Endothelial cell (in vitro differentiated cells): ENCODE measurements at regions not wholly inside any gene's neighbourhood (a gene's known extent, or its start where the extent isn't known, plus 50 kb on each side); places are given as distances from the start of the nearest gene placed in this dataset.
"Not testable (repeated sequence)": the region's sequence is repeated elsewhere in the genome, so short reads cannot be mapped to it uniquely, and the experiment has no call there.

Experiments used
- DNase-seq: peaks from one replicate; pipeline ENCODE4 v3.0.0; 2021; ENCODE audit warnings: low spot score
- H3K27ac Mint-ChIP-seq: one replicate; pipeline ENCODE4 v1.8.0; 2021; ENCODE audit warnings: mixed read lengths, inconsistent platforms; ENCODE audit not compliant: unreplicated experiment
- H3K27me3 Mint-ChIP-seq: one replicate; pipeline ENCODE4 v1.8.0; 2021; ENCODE audit warnings: mild to moderate bottlenecking, moderate library complexity, mixed read lengths, inconsistent platforms; ENCODE audit not compliant: unreplicated experiment
- H3K36me3 Mint-ChIP-seq: one replicate; pipeline ENCODE4 v1.8.0; 2021; ENCODE audit warnings: mild to moderate bottlenecking, low read depth, mixed read lengths, inconsistent platforms; ENCODE audit not compliant: unreplicated experiment
- H3K4me1 Mint-ChIP-seq: one replicate; pipeline ENCODE4 v1.8.0; 2021; ENCODE audit warnings: mild to moderate bottlenecking, mixed read lengths, inconsistent platforms; ENCODE audit not compliant: unreplicated experiment
- H3K4me3 Mint-ChIP-seq: one replicate; pipeline ENCODE4 v1.8.0; 2021; ENCODE audit warnings: mild to moderate bottlenecking, mixed read lengths, inconsistent platforms; ENCODE audit not compliant: unreplicated experiment
- H3K9me3 Mint-ChIP-seq: one replicate; pipeline ENCODE4 v1.8.0; 2021; ENCODE audit warnings: mixed read lengths, inconsistent platforms; ENCODE audit not compliant: unreplicated experiment
- CTCF ChIP-seq: fragments of 200-600 bp; sonication (generic); IDR thresholded peaks from one replicate; pipeline ENCODE4 v1.5.0; 2021; ENCODE audit warnings: antibody characterized with exemption; ENCODE audit not compliant: unreplicated experiment

GRCh38 chr10:83512681-83513080 lies 626.6 kb upstream of the GHITM start:
- Mint-ChIP-seq H3K27ac (no peak overlapping the region), H3K4me3 (no peak overlapping the region), H3K36me3 (no peaks in the 10 kb centered on the region), H3K9me3 (no peaks in the 10 kb centered on the region), H3K4me1 (no peaks in the 10 kb centered on the region), H3K27me3 (no peaks in the 10 kb centered on the region)
- DNase-seq, result no peak
- no peak for TF ChIP-seq CTCF

GRCh38 chr10:83515001-83515400 lies 624.3 kb upstream of the GHITM start:
- Mint-ChIP-seq H3K36me3 (no peaks in the 10 kb centered on the region), H3K9me3 (no peaks in the 10 kb centered on the region), H3K27me3 (no peaks in the 10 kb centered on the region), H3K27ac (no peak overlapping the region), H3K4me1 (peaks cover 5% of the 10 kb centered on the region), H3K4me3 (no peak overlapping the region)
- no peak for TF ChIP-seq CTCF
- DNase-seq, result no peak

GRCh38 chr10:83516788-83517187 lies 622.5 kb upstream of the GHITM start:
- Mint-ChIP-seq H3K36me3 (no peaks in the 10 kb centered on the region), H3K4me3 (no peak overlapping the region), H3K4me1 (peaks cover 5% of the 10 kb centered on the region), H3K27me3 (no peaks in the 10 kb centered on the region), H3K27ac (no peak overlapping the region), H3K9me3 (no peaks in the 10 kb centered on the region)
- TF ChIP-seq CTCF, result no peak
- no peak for DNase-seq

- Mint-ChIP-seq H3K4me3 (no peak overlapping the region), H3K4me1 (peaks cover 5% of the 10 kb centered on the region), H3K27ac (no peak overlapping the region), H3K36me3 (no peaks in the 10 kb centered on the region), H3K27me3 (no peaks in the 10 kb centered on the region), H3K9me3 (no peaks in the 10 kb centered on the region)
- DNase-seq, result no peak
- TF ChIP-seq CTCF, result no peak
Observed at GRCh38 chr10:83517456-83517855, 621.9 kb upstream of the GHITM start.

- no peak for DNase-seq
- Mint-ChIP-seq H3K36me3 (no peaks in the 10 kb centered on the region), H3K27ac (no peak overlapping the region), H3K9me3 (no peaks in the 10 kb centered on the region), H3K4me1 (peaks cover 5% of the 10 kb centered on the region), H3K27me3 (no peaks in the 10 kb centered on the region), H3K4me3 (no peak overlapping the region)
- no peak for TF ChIP-seq CTCF
Observed at GRCh38 chr10:83518779-83519178, 620.5 kb upstream of the GHITM start.

- H3K9me3 Mint-ChIP-seq, DNase-seq, H3K27ac Mint-ChIP-seq, H3K36me3 Mint-ChIP-seq, H3K27me3 Mint-ChIP-seq, H3K4me3 Mint-ChIP-seq, H3K4me1 Mint-ChIP-seq: not testable (repeated sequence)
Observed at GRCh38 chr10:83520386-83520785, 618.9 kb upstream of the GHITM start.
